SW 1271 (cell line): ENCODE measurements at regions not wholly inside any gene's neighbourhood (a gene's known extent, or its start where the extent isn't known, plus 50 kb on each side); places are given as distances from the start of the nearest gene placed in this dataset.

Experiments
- DNase-seq, 2 experiments: peaks; one replicate each; lab custom pipeline; 2025; lab: John Stamatoyannopoulos, UW

- no peak for DNase-seq
These were observed 406.1 kb upstream of the DCC start for GRCh38 chr18:51933903-51934302.

GRCh38 chr18:51936115-51936514 lies 403.9 kb upstream of the DCC start:
- no peak for DNase-seq

GRCh38 chr18:51941999-51942398 lies 398.0 kb upstream of the DCC start:
- no peak for DNase-seq

DNA sequence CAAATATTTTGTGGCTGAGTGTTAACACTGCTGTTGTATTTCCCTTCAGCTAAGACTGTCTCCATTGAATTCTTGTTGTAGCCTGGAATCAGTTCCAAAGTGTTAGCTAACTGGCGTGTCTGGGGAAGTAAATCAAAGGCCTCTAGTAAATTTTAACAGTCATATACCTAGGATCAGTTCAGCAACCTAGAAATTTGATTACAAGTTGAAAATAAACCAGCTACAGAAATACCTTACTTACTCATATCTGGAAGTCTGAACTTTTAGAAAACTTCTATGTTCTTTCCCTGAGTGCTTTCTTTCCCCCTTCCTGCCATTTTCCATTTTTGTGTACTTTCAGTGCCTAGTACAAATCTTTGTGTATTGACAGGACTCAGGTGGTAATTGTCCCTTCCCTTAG lies 396.7 kb upstream of the DCC start:
- DNase-seq = no peak

GRCh38 chr18:51946946-51947345 lies 393.1 kb upstream of the DCC start:
- no peak for DNase-seq

GRCh38 chr18:51952844-51953243 lies 387.2 kb upstream of the DCC start:
- DNase-seq = no peak

- no peak for DNase-seq
These were observed 386.5 kb upstream of the DCC start for GRCh38 chr18:51953521-51953920.

GRCh38 chr18:51955136-51955535 lies 384.9 kb upstream of the DCC start:
- DNase-seq = no peak

- no peak for DNase-seq
These were observed 383.0 kb upstream of the DCC start for GRCh38 chr18:51957001-51957400.

DNA sequence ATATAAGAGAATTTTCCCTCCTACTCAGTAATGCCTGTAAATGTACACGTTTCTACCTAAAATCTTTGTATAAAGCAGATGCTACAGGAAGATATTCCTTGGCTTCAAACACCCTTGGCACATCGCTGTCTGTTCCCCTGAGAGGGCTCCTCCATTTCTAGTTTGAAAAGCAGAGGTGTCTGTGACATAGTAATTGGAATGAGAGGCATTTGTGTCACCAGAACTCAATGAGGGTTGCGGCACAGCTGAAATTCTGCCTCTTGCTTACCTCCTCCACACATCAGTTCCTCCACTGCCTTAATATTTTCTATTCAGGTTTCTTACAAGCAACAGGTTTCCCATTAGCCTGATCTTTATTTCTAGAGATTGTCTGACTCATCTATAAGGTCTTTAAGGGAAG lies 359.9 kb upstream of the DCC start:
- DNase-seq = no peak

- no peak for DNase-seq
These were observed 351.7 kb upstream of the DCC start for GRCh38 chr18:51988277-51988676.

GRCh38 chr18:51997129-51997528 lies 342.9 kb upstream of the DCC start:
- DNase-seq = no peak

DNA sequence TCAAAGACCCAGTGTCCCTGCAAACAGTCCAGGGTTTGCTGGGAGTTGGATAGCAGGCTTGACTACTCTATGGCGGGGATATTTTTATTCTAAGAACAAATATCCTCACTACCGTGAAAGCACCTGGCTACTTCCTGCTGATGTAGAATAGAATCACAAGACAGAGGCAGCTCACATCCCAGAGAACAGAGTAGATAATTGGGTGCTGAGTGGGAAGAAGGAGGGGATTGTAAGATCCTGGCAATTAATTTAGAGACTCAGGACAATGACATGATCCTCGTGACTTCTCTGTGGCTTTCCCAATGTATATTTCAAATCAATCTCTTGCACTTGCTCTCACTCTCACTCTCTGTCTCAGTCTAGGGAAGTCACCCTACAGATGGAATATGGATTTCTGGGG lies 341.9 kb upstream of the DCC start:
- no peak for DNase-seq

DNA sequence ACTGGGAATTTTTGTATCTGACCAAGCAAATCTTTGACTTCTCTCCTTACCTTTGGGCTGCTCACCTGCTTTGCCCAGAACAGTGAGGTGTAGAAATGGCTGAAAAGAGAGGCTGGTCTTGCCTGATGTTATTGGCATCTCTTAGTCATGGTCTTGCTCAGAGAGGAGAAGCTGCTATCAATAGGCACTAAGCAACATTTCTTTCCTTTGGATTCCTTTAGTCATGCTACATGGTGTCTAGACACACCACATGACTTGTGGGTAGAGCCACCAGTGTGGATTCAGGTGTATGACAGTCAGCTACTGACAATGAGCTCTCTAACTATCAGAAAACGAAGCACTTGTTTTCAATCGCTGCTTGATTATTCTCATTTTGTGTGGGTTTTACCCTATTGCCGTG lies 341.3 kb upstream of the DCC start:
- DNase-seq = no peak

GRCh38 chr18:51999351-51999750 lies 340.6 kb upstream of the DCC start:
- DNase-seq = no peak

GRCh38 chr18:52000435-52000834 lies 339.6 kb upstream of the DCC start:
- DNase-seq = no peak

DNA sequence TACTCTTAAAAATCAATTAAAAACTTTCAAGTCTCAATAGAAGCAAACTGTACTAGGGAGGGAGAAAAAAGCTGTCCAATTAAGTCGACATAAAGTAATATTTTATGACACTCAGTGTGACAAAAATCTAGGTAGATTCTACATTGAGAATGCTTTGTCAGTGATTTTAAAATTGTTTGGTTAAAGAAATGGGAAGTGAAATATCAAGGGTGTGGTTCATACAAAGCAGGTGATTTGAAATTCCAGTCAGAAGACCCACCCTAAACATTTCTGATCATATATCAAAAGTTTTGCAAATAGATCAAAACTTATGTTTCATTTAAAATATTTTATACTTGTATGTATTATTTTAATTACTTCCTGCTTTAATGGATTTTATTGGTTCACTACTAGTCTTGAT lies 338.9 kb upstream of the DCC start:
- DNase-seq = no peak

DNA sequence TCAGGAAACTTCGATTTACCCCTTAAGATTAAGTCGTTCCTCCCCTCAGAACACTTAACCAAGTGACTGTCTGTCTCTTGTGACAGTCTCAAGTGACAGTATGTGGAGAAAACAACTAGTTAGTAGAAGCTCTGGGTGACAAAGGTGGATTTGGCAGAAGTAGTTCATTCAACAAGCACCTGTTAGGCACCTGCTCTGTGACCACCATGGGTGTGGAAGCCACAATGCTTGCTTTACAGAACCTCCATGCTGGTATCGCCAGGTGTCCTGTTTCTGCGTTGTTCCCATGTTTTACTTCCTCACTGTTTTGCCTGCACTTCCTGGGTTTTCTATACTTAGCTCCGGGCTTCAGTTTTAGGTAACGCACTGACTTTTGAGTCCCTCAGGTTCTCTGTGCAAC lies 337.4 kb upstream of the DCC start:
- no peak for DNase-seq

DNA sequence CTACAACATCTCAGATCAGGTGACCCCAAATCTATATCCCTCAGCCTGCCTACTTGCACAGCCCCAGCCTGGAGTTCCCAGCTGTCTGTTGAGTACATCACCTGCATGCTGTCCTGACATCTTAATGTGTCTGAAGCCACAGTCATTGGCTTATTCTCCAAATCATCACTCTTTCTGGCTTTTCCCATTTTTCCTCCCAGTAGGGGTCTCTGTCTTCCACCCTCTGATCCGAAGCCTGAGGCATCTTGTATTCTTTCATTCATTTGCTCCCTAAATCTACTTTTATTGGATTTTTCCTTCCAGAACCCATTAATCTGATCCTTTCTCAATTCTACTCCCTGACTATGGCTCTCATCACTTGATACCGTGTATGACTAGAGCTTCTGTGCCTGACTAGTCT lies 332.9 kb upstream of the DCC start:
- no peak for DNase-seq

GRCh38 chr18:52008330-52008729 lies 331.7 kb upstream of the DCC start:
- DNase-seq = no peak

DNA sequence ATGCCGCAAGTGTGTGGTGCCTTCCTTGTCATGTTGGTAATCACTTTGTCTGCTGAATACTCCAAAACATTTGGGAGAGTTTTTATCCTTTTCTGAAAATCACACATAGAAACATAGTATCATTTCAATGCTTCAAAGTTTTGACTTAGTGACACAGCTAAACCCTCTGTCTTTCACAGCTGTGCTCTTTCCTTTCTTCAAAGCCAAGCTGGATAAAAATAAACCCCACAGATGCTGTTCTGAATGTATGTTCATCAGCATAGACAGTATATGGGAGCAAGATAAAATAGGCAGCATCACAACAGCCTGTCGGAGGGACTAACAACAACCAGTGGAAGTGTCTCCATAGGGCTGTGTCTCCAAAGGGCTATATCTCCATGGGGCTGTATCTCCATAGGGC lies 331.3 kb upstream of the DCC start:
- DNase-seq = no peak

- no peak for DNase-seq
These were observed 330.0 kb upstream of the DCC start for GRCh38 chr18:52009958-52010357.

GRCh38 chr18:52045946-52046675 lies 293.9 kb upstream of the DCC start:
- no peak for DNase-seq

DNA sequence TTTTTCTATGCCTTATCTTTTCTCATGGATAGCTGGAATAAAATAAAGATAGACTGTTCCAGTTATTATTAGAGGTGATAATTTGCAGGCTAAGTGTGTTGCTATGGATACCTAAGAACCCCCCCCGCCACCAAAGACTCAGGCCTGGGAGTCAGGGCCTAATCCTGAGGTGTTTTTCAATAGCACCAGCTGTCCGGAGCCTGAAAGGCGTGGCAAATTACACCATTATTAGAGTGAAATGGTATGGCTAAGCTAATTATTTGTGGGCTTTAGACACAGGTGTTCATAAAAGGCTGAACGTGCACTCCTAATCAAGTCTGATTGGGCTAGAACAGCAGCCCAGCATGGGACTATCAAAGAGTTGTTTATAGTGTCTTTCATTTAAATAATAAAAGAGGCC lies 293.2 kb upstream of the DCC start:
- no peak for DNase-seq

DNA sequence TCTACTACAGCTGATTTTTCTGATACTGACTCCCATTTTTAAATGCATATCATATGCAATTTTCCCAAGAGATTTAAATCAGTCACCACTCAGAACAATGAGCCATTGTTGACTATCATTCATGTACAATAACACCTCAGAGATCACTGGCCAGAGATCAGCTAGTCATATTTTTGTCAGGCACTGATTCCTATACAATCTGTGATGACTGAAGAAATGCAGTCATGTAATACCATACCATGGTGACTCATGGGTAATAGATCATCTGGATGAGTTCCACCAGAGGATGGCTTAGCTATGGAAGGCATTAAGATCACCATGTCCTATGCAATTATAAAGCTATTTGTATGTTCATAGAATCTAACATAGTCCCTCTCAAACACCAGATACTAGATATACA lies 285.7 kb upstream of the DCC start:
- no peak for DNase-seq
